K562 (cell line): ENCODE measurements at regions not wholly inside any gene's neighbourhood (a gene's known extent, or its start where the extent isn't known, plus 50 kb on each side); places are given as distances from the start of the nearest gene placed in this dataset.

ENCODE experiments used
- ATAC-seq: fragments of 200-7000 bp; cut with Tn5 transposase; 3 replicates; pipeline ENCODE4 v1.9.1; 2020; ENCODE audit warnings: moderate library complexity
- BruUV-seq: library from RNA; stranded (reverse); fragments of 400-500 nt; replicated peaks from 2 replicates; lab custom pipeline; 2021; lab: Mats Ljungman, UMichigan
- CTCF ChIA-PET: fragments of 300-600 bp; formaldehyde crosslinking; extraction: SDS; loops from one replicate; lab custom pipeline; 2021; ENCODE audit warnings: low intra/inter-chr PET ratio; lab: Yijun Ruan, JAX
- POLR2A ChIA-PET: fragments of 300-600, 350-650 bp; sonication (Branson Sonifier 250); formaldehyde crosslinking; extraction: SDS; loops from one replicate; lab custom pipeline; 2021; ENCODE audit warnings: antibody characterized with exemption, inconsistent platforms; lab: Yijun Ruan, JAX
- DNase-seq, 4 experiments: peaks; one replicate each; pipeline versions ENCODE4 v3.0.0 to v3.0.0-alpha.2; 2011 to 2018; ENCODE audit warnings: low spot score in 3 of 4, mixed read lengths in 3 of 4; ENCODE audit errors: extremely low read depth in 1 of 4
- FAIRE-seq: peaks from 2 replicates; lab custom pipeline; 2011; peaks lifted over from hg19 to GRCh38; lab: Jason Lieb, UNC
- H2AFZ ChIP-seq: 2 replicates; pipeline ENCODE4 v1.6.0; 2011; ENCODE audit warnings: low read depth, low read length, control low read depth, inconsistent platforms
- H3K27ac ChIP-seq: fragments of 200-600 bp; 3 replicates; pipeline ENCODE4 v1.8.0; 2011; ENCODE audit warnings: low read depth, mild to moderate bottlenecking, control low read depth, inconsistent platforms, low read length, moderate library complexity, mixed read lengths; ENCODE audit errors: extremely low read depth
- H3K27me3 ChIP-seq, 2 experiments: fragments of 300-600 bp in 1 of 2; 2 replicates in 1 of 2; 3 replicates in 1 of 2; pipeline versions ENCODE4 v1.6.0 to v1.8.0; 2011; ENCODE audit warnings: inconsistent platforms in 2 of 2, low read length in 2 of 2, mild to moderate bottlenecking in 1 of 2, mixed read lengths in 1 of 2, moderate library complexity in 1 of 2; ENCODE audit not compliant: control insufficient read depth in 2 of 2, insufficient read depth in 2 of 2
- H3K36me3 ChIP-seq: fragments of 300-600 bp; 3 replicates; pipeline ENCODE4 v1.8.0; 2011; ENCODE audit warnings: mild to moderate bottlenecking, low read length, inconsistent platforms; ENCODE audit not compliant: control insufficient read depth, insufficient read depth
- H3K4me1 ChIP-seq, 2 experiments: fragments of 200-600 bp in 1 of 2; replicated peaks in 1 of 2; 2 replicates in 1 of 2; 3 replicates in 1 of 2; pipeline versions ENCODE4 v1.5.1 to v1.8.0; 2011; ENCODE audit warnings: inconsistent platforms in 2 of 2, low read length in 2 of 2, mild to moderate bottlenecking in 1 of 2, mixed read lengths in 1 of 2, moderate library complexity in 1 of 2; ENCODE audit not compliant: control insufficient read depth in 2 of 2, insufficient read depth in 2 of 2
- H3K4me2 ChIP-seq: 2 replicates; pipeline ENCODE4 v1.6.1; 2011; ENCODE audit warnings: low read length, control low read depth, inconsistent platforms, mixed read lengths; ENCODE audit not compliant: insufficient read depth
- H3K4me3 ChIP-seq: fragments of 200-600 bp; sonication (generic), shearing (Covaris generic); 2 replicates; pipeline ENCODE4 v1.5.1; 2016; ENCODE audit warnings: control low read depth, inconsistent platforms
- H3K79me2 ChIP-seq: fragments of 200-600 bp; 3 replicates; pipeline ENCODE4 v1.8.0; 2011; ENCODE audit warnings: low read length, inconsistent platforms; ENCODE audit not compliant: control insufficient read depth, insufficient read depth
- H3K9ac ChIP-seq, 2 experiments: 2 replicates each; pipeline versions ENCODE4 v1.6.0 to v1.6.1; 2011; ENCODE audit warnings: low read depth in 2 of 2, low read length in 2 of 2, control low read depth in 1 of 2, inconsistent platforms in 1 of 2, mild to moderate bottlenecking in 1 of 2, mixed read lengths in 1 of 2; ENCODE audit not compliant: insufficient read depth in 1 of 2
- H3K9me1 ChIP-seq: one replicate; pipeline ENCODE4 v1.6.0; 2011; ENCODE audit warnings: inconsistent platforms, mild to moderate bottlenecking, low read length, moderate library complexity; ENCODE audit not compliant: control insufficient read depth, insufficient read depth
- H3K9me3 ChIP-seq: replicated peaks from 2 replicates; pipeline ENCODE4 v1.5.1; 2011; ENCODE audit warnings: low read depth, low read length, inconsistent platforms; ENCODE audit not compliant: control insufficient read depth, insufficient read depth
- H4K20me1 ChIP-seq: replicated peaks from 2 replicates; pipeline ENCODE4 v1.6.1; 2011; ENCODE audit warnings: low read length, inconsistent platforms, mixed read lengths; ENCODE audit not compliant: control insufficient read depth, insufficient read depth
- CEBPG ChIP-seq, 3 experiments: fragments of 200-800 bp in 1 of 3; sonication (Bioruptor generic) in 1 of 3; sonication (generic) in 1 of 3; formaldehyde crosslinking in 1 of 3; IDR thresholded peaks in 2 of 3; conservative IDR thresholded peaks in 1 of 3; 2 replicates each; pipeline versions ENCODE4 v1.6.1 to v1.8.0; 2016 to 2022; ENCODE audit warnings: missing compliant biosample characterization in 2 of 3, missing genetic modification characterization in 2 of 3, mild to moderate bottlenecking in 1 of 3, missing genetic modification reagents in 1 of 3
- GATAD2A ChIP-seq: fragments of 450-650 bp; IDR thresholded peaks from 2 replicates; pipeline ENCODE4 v1.6.1; 2017
- HBP1 ChIP-seq: fragments of 450-650 bp; formaldehyde crosslinking; IDR thresholded peaks from 2 replicates; pipeline ENCODE4 v1.4.0; 2022; ENCODE audit warnings: missing genetic modification characterization
- HDAC1 ChIP-seq, 2 experiments: fragments of 450-650 bp; IDR thresholded peaks; 2 replicates each; pipeline ENCODE4 v1.6.1; 2016 to 2017; ENCODE audit warnings: inconsistent platforms in 1 of 2, mild to moderate bottlenecking in 1 of 2, moderate library complexity in 1 of 2
- JUND ChIP-seq, 2 experiments: IDR thresholded peaks; 2 replicates in 1 of 2; 3 replicates in 1 of 2; pipeline ENCODE4 v1.6.1; 2011; ENCODE audit warnings: borderline replicate concordance in 2 of 2, low read depth in 2 of 2, low read length in 2 of 2, improper control_type of control experiment in 1 of 2, missing biosample characterization in 1 of 2, missing genetic modification characterization in 1 of 2, missing genetic modification reagents in 1 of 2
- KAT7 ChIP-seq: sonication (generic); formaldehyde crosslinking; IDR thresholded peaks from 2 replicates; pipeline ENCODE4 v1.8.0; 2022; ENCODE audit warnings: missing genetic modification reagents, mild to moderate bottlenecking, borderline replicate concordance
- MTA1 ChIP-seq: fragments of 450-650 bp; IDR thresholded peaks from 2 replicates; pipeline ENCODE4 v1.6.1; 2017; ENCODE audit warnings: borderline replicate concordance
- NFRKB ChIP-seq: fragments of 450-650 bp; IDR thresholded peaks from 2 replicates; pipeline ENCODE4 v1.6.1; 2016; ENCODE audit warnings: low read depth
- NR2C1 ChIP-seq, 2 experiments: fragments of 450-650 bp; IDR thresholded peaks; 2 replicates each; pipeline ENCODE4 v1.6.1; 2017; ENCODE audit warnings: mild to moderate bottlenecking in 2 of 2, antibody characterized with exemption in 1 of 2, inconsistent platforms in 1 of 2, missing compliant biosample characterization in 1 of 2, missing genetic modification characterization in 1 of 2
- OTX1 ChIP-seq: fragments of 450-650 bp; formaldehyde crosslinking; IDR thresholded peaks from 2 replicates; pipeline ENCODE4 v1.4.0; 2022; ENCODE audit warnings: mild to moderate bottlenecking
- SMARCA5 ChIP-seq: fragments of 450-650 bp; IDR thresholded peaks from 2 replicates; pipeline ENCODE4 v1.6.1; 2016
- TEAD4 ChIP-seq, 2 experiments: sonication (generic) in 1 of 2; formaldehyde crosslinking in 1 of 2; IDR thresholded peaks; 2 replicates each; pipeline versions ENCODE4 v1.6.1 to v1.8.0; 2012 to 2022; ENCODE audit warnings: borderline replicate concordance in 1 of 2, inconsistent platforms in 1 of 2, low read length in 1 of 2, mild to moderate bottlenecking in 1 of 2, missing genetic modification reagents in 1 of 2
- ZNF174 ChIP-seq: fragments of 250-450 bp; sonication (Bioruptor Pico); IDR thresholded peaks from 2 replicates; pipeline ENCODE4 v1.4.0; 2020; ENCODE audit warnings: mild to moderate bottlenecking
- ZNF316 ChIP-seq: fragments of 450-650 bp; IDR thresholded peaks from 2 replicates; pipeline ENCODE4 v1.6.1; 2016
- ZNF395 ChIP-seq: fragments of 200-800 bp; sonication (Bioruptor generic); IDR thresholded peaks from 2 replicates; pipeline ENCODE4 v1.6.1; 2017; ENCODE audit warnings: missing genetic modification characterization, missing compliant biosample characterization
- WGBS: fragments of 100-300 bp; shearing (Covaris generic); methylation state at CpG from one replicate; pipeline ENCODE4 v1.1.6; 2016; ENCODE audit warnings: low coverage, mixed read lengths; ENCODE audit not compliant: insufficient coverage; ENCODE audit errors: missing lambda C conversion rate; 5-methylcytosine and 5-hydroxymethylcytosine counted together
- in situ Hi-C: fragments of 300-500 bp; cut with MboI; formaldehyde crosslinking; loops from 4 replicates; pipeline ENCODE4 v1.15.0; 2018; ENCODE audit warnings: inconsistent platforms, mixed read lengths
- intact Hi-C: fragments of 100-400 bp; cut with micrococcal nuclease; formaldehyde crosslinking; loops from 2 replicates; pipeline ENCODE4 v1.14.2; 2022

GRCh38 chrX:2614911-2615310 lies 76.2 kb upstream of the CD99 start (continued):
- TF ChIP-seq NR2C1 (IDR thresholded peaks at IDR 0.05) (peak; percentile 57), NR2C1 (tag; IDR thresholded peaks at IDR 0.05) (peak; percentile 35; the same call in 1 of the 2 replicates), SMARCA5 (no peak), ZNF174 (CRISPR knock-in tag) (no peak), NFRKB (no peak), CEBPG (CRISPR knock-in tag; IDR thresholded peaks at IDR 0.05) (no peak), CEBPG (tag; conservative IDR thresholded peaks at IDR 0.05 in 1 of 2, IDR thresholded peaks at IDR 0.05 in 1 of 2) (no peak), JUND (IDR thresholded peaks at IDR 0.05; ENCODE audit: borderline replicate concordance, low read depth, low read length) (0 out of 2 replicates have a peak, but pooled peaks have one; percentile 2), JUND (tag; IDR thresholded peaks at IDR 0.05; ENCODE audit: borderline replicate concordance, low read depth, low read length) (peak; percentile 54; the same call in 1 of the 3 replicates), TEAD4 (IDR thresholded peaks at IDR 0.05; ENCODE audit: low read length) (peak; percentile 50; the same call in 1 of the 2 replicates), TEAD4 (CRISPR knock-in tag; IDR thresholded peaks at IDR 0.05; ENCODE audit: borderline replicate concordance) (no peak)

GRCh38 chrX:2610246-2611170 lies 80.6 kb upstream of the CD99 start:
- peaks cover 4% of the 10 kb centered on the region; the same call in 2 of the 3 replicates for H3K79me2 ChIP-seq
- TF ChIP-seq OTX1 (CRISPR knock-in tag) (0 out of 2 replicates have a peak, but pooled peaks have one; percentile 30), MTA1 (peak; percentile 31; the same call in 1 of the 2 replicates), ZNF316 (0 out of 2 replicates have a peak, but pooled peaks have one; percentile 18), HBP1 (CRISPR knock-in tag) (peak; percentile 62; the same call in 1 of the 2 replicates), KAT7 (CRISPR knock-in tag) (no peak), ZNF395 (CRISPR knock-in tag) (no peak), HDAC1 (IDR thresholded peaks at IDR 0.05) (peak in 1 of 2 experiments; percentile 27; a peak in 1 of 4 replicates), GATAD2A (0 out of 2 replicates have a peak, but pooled peaks have one; percentile 53)

More at GRCh38 chrX:2610246-2611170, 80.6 kb upstream of the CD99 start:
- 25% methylated on average over 7 of the region's 10 CpGs for WGBS
- ChIA-PET POLR2A (no interaction called here), CTCF (no interaction called here)
- Histone ChIP-seq H3K4me1 (peaks cover 6 to 19% of the 10 kb centered on the region in 2 experiments; a peak in 4 of 5 replicates), H3K9me1 (no peaks in the 10 kb centered on the region), H3K9ac (peak overlapping the region; percentile 24 to 61; a peak in 2 of 4 replicates), H4K20me1 (no peaks in the 10 kb centered on the region), H3K27ac (no peak overlapping the region), H3K4me2 (peak overlapping the region; percentile 78), H3K27me3 (no peaks in the 10 kb centered on the region), H3K9me3 (no peaks in the 10 kb centered on the region), H3K36me3 (peaks cover 6% of the 10 kb centered on the region; the same call in 2 of the 3 replicates), H3K4me3 (peak overlapping the region; percentile 75), H2AFZ (no peak overlapping the region)
- DNase-seq: no peak
- no TSS peak for BruUV-seq
- no peak for ATAC-seq
- in situ Hi-C loops (loop anchor here (25.0 kb wide), 3 partner anchors 673 to 1148 kb away; partner anchors contain the start of gene ASMTL), intact Hi-C loops (no loop called here)
- FAIRE-seq: no peak
